ENCODE measurements at regions not wholly inside any gene's neighbourhood (a gene's known extent, or its start where the extent isn't known, plus 50 kb on each side); places are given as distances from the start of the nearest gene placed in this dataset.

GRCh38 chr15:93720607-93721006, 510.8 kb upstream of the MCTP2 start:
- no peak overlapping the region for H4K5ac ChIP-seq (ENCODE audit: insufficient read length, low read depth, low read length)
- FAIRE-seq, result no peak
- H2AFZ ChIP-seq (ENCODE audit: low read length), result no peak overlapping the region
- H2BK20ac ChIP-seq (ENCODE audit: low read length), result no peak overlapping the region
- 95% methylated on average over 3 of the region's 3 CpGs; no CpG with 5 or more reads in 1 of the 2 experiments for WGBS, 2 experiments (ENCODE audit: extremely low coverage in 1 of 2, insufficient coverage in 1 of 2, insufficient read length in 1 of 2, insufficient replicate concordance in 2 of 2, low coverage in 1 of 2, low lambda C conversion rate in 2 of 2, missing lambda C conversion rate in 1 of 2)
- no peaks in the 10 kb centered on the region for H3K4me1 ChIP-seq (replicated peaks in 1 of 4; ENCODE audit: control insufficient read depth in 3 of 4, insufficient read depth in 4 of 4, low read length in 3 of 4)
- no peak overlapping the region for H2BK5ac ChIP-seq (ENCODE audit: low read depth, low read length)
- no peak overlapping the region for H2BK12ac ChIP-seq (ENCODE audit: low read depth, low read length)
- no peak for DNase-seq (ENCODE audit: low read depth in 1 of 2, low spot score in 2 of 2)
- H3K4me2 ChIP-seq (ENCODE audit: insufficient read depth in 1 of 2, low read depth in 2 of 2, low read length in 2 of 2), result no peak overlapping the region
- no peak overlapping the region for H2BK15ac ChIP-seq (ENCODE audit: low read length)
- no peak overlapping the region for H4K8ac ChIP-seq (ENCODE audit: extremely low read depth, insufficient read depth, low read length)
- H3K23ac ChIP-seq (ENCODE audit: insufficient read length), result no peak overlapping the region
- POLR2A ChIA-PET (ENCODE audit: partially characterized antibody), result no interaction called here
- no peaks in the 10 kb centered on the region for H3K36me3 ChIP-seq (ENCODE audit: control insufficient read depth in 2 of 4, insufficient read depth in 4 of 4, low read length in 3 of 4)
- no peaks in the 10 kb centered on the region for H3K79me2 ChIP-seq (ENCODE audit: control insufficient read depth in 1 of 2, insufficient read depth in 2 of 2, low read length in 2 of 2)
- H3K18ac ChIP-seq (ENCODE audit: extremely low read depth, low read length), result no peak overlapping the region
- H3K14ac ChIP-seq (ENCODE audit: insufficient read length), result no peak overlapping the region
- H3K27me3 ChIP-seq (replicated peaks in 1 of 4; ENCODE audit: control insufficient read depth in 3 of 4, extremely low read depth in 1 of 4, insufficient read depth in 3 of 4, low read length in 3 of 4), result no peaks in the 10 kb centered on the region
- H3K27ac ChIP-seq (ENCODE audit: low read depth, low read length), result no peak overlapping the region
- TF ChIP-seq KDM5A (IDR thresholded peaks at IDR 0.05; ENCODE audit: low read length), result no peak
- no peak for TF ChIP-seq TCF12 (IDR thresholded peaks at IDR 0.05; ENCODE audit: low read depth, low read length)
- TF ChIP-seq SP1 (IDR thresholded peaks at IDR 0.05; ENCODE audit: low read depth, low read length), result no peak
- TF ChIP-seq PHF8 (conservative IDR thresholded peaks at IDR 0.05; ENCODE audit: low read depth, low read length), result no peak
- no peak for TF ChIP-seq JUN (IDR thresholded peaks at IDR 0.05; ENCODE audit: low read depth, low read length)
- TF ChIP-seq SP4 (IDR thresholded peaks at IDR 0.05; ENCODE audit: low read length), result no peak
- no peak for TF ChIP-seq CBX8 (IDR thresholded peaks at IDR 0.05; ENCODE audit: borderline replicate concordance, low read depth, low read length)
- no peak for TF ChIP-seq HDAC2 (IDR thresholded peaks at IDR 0.05; ENCODE audit: borderline replicate concordance in 1 of 2, low read depth in 2 of 2, low read length in 2 of 2)
- TF ChIP-seq EZH2 (IDR thresholded peaks at IDR 0.05; ENCODE audit: low read depth, low read length, severe bottlenecking), result no peak
- no peaks in the 10 kb centered on the region for H3K23me2 ChIP-seq (ENCODE audit: low read depth, low read length)
- no peak overlapping the region for H3K4ac ChIP-seq (replicated peaks; ENCODE audit: insufficient read length, low read depth, low read length)
- H2BK120ac ChIP-seq (replicated peaks; ENCODE audit: low read depth, low read length), result no peak overlapping the region
- H3K9ac ChIP-seq (replicated peaks in 1 of 4; ENCODE audit: extremely low read depth in 1 of 4, low read depth in 3 of 4, low read length in 3 of 4), result no peak overlapping the region
- no peaks in the 10 kb centered on the region for H4K20me1 ChIP-seq (replicated peaks in 1 of 2; ENCODE audit: control insufficient read depth in 1 of 2, insufficient read depth in 2 of 2, low read length in 2 of 2)
- H3K4me3 ChIP-seq (ENCODE audit: extremely low read depth in 1 of 4, insufficient read depth in 2 of 4, low read depth in 3 of 4, low read length in 4 of 4), result no peak overlapping the region
- H4K91ac ChIP-seq (replicated peaks; ENCODE audit: insufficient read length, low read length), result no peak overlapping the region
- H3K56ac ChIP-seq (replicated peaks; ENCODE audit: insufficient read length, low read depth, low read length), result no peak overlapping the region
- H3K79me1 ChIP-seq (ENCODE audit: low read depth, low read length), result no peaks in the 10 kb centered on the region
- no peak overlapping the region for H2AK5ac ChIP-seq (ENCODE audit: low read depth, low read length)
- no peaks in the 10 kb centered on the region for H3K9me3 ChIP-seq (ENCODE audit: insufficient read depth in 2 of 2, low read depth in 1 of 2, low read length in 1 of 2)
- CTCF ChIA-PET (ENCODE audit: partially characterized antibody), result interaction anchor here (0.8 to 1.3 kb wide), 2 partner anchors 11 to 179 kb away, joined by 3 read pairs; no protein-coding TSS in a partner anchor

Measured in H1 (cell line).